GM19035 (cell line): ENCODE measurements at regions not wholly inside any gene's neighbourhood (a gene's known extent, or its start where the extent isn't known, plus 50 kb on each side); places are given as distances from the start of the nearest gene placed in this dataset.

Experiments
- ATAC-seq: cut with Tn5 transposase; IDR thresholded peaks from one replicate; pipeline ENCODE4 v1.9.1; 2021; ENCODE audit not compliant: unreplicated experiment

- ATAC-seq = no peak
Observed at GRCh38 chr5:110343616-110344015, 382.9 kb downstream of the TMEM232 start.

DNA sequence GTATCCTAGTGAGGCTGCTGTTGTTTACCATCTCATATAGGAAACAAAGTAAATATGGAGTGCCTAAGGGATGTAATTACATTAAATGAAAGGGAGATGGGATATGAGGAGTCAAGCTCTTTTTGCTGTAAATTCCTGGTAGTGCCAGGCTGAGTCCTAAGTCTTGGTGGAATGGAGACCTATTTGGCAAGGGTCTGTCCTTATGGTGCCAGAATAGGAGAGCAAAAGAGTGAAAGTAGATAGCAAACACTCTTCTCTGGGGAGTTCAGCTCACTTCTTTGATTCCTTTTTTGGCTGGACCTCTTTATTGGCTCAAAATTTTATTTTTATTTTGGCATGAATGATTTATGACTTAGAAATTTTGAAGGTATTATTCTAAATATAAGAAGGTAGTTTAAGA is 380.8 kb downstream of the TMEM232 start:
- no peak for ATAC-seq

DNA sequence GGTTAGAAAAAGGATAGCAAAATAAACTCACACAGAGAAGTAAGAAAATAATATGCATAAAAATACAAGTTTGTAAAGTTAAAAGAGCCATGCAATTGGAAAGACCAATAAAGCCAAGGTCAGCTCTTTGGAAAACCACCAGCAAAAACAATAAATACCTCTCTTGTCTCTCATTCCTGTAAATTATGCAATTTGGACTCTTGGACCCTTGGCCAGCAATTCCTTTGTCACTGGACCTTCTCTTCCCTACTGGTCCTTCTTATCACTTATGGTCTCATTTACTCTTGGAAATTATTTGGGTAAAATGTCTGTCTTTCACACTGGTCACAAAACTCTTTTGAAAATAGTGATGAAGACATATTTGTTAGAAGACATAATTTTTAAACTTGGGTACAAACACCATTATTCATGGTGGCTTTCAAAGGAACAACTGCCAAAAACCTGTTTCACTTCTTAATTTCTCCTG is 379.5 kb downstream of the TMEM232 start:
- ATAC-seq = no peak

DNA sequence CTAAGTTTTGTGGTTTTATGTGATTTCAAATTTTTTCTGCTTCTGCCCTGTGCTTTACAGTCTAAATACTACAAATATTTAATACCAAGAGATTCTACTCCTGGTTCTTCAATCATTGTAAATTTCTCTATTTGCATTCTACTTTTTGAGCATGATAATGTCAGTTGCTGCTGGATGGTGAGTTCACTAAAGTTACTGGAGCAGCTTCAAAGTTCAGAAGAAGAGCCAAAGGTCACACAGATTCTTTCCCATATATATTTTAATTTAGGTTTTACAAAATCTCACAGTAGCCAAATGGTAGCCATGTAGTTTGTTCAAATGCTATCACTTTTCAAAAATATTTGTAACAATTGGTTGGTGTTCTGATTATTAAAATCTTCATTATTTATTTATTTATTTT is 378.7 kb downstream of the TMEM232 start:
- ATAC-seq = no peak

GRCh38 chr5:110351430-110351829 is 375.0 kb downstream of the TMEM232 start:
- no peak for ATAC-seq

GRCh38 chr5:110354311-110354710 is 372.2 kb downstream of the TMEM232 start:
- ATAC-seq = no peak

GRCh38 chr5:110354915-110355644 is 371.4 kb downstream of the TMEM232 start:
- no peak for ATAC-seq

DNA sequence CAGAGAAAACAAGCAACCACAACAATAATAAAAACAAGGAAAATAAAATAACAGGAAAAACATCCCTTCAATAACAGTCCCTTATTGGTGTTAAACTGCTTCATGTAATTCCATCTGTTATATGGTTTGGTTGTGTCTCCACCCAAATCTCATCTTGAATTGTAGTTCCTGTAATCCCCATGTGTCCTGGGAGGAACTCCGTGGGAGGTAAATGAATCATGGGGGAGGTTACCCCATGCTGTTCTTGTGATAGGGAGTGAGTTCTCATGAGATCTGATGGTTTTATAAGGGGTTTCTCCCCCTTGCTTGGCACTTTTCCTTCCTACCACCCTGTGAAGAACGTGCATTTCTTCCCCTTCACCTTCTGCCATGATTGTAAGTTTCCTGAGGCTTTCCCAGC is 369.8 kb downstream of the TMEM232 start:
- ATAC-seq = no peak

- no peak for ATAC-seq
Observed at GRCh38 chr5:110359221-110359620, 367.2 kb downstream of the TMEM232 start.

DNA sequence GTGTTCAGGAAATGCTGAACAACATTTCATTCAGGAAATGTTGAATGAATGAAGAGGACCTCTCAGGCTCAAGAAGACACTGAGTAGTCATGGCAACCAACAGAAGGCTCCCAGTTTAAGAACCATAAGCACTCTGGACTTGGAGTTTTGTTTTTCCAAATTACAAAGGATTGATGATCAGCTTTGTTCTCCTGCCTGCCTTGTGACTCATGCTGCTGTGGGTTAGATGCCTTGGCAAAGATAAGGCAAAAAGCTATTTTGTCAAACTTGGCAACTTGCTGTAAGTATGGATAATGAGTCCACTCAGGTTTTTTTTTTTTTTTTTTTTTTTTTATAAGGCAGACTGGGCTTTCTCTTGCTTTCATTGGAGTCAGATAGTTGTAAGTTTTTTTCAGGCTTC is 365.0 kb downstream of the TMEM232 start:
- ATAC-seq = no peak

- ATAC-seq = no peak
Observed at GRCh38 chr5:110362261-110362660, 364.2 kb downstream of the TMEM232 start.

DNA sequence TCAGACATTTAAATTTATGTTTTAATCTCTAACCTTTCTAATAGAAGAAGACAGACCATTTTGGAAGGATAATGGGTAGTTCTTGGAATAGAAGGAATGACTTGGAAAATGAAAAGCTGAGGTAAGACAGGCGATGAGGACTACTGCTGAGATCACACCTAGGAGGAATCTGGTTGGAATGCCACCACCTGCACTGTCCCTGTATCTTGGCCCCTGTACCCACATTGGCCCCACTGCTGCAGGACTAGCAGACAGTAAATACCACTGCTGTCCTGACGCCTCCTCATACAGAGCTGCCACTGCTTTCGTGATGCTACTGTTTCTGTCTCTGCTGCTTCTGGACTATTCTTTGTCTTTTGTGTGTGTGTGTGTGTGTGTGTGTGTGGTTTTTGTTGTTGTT is 359.8 kb downstream of the TMEM232 start:
- ATAC-seq = no peak
